ENCODE measurements at regions not wholly inside any gene's neighbourhood (a gene's known extent, or its start where the extent isn't known, plus 50 kb on each side); places are given as distances from the start of the nearest gene placed in this dataset.

DNA sequence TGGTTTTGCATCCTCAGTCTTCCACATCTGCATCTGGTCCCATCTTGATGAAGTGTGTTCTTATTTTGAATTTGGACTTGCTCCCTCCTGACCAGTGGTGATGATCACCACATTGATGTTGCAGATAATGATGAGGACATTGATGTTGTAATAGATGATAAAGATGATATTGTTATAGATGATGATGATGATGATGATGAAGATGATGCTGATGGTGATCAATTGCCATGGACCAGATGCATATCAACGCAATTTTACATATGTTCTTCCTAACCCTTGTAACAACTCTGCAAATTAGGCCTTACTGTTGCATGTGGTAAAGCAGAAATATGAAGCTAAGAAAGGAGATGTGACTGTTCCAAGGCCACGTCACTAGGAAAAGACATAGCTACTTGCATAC is 380.3 kb upstream of the TBX3 start:
- no peaks in the 10 kb centered on the region for H3K36me3 Mint-ChIP-seq (ENCODE audit: low read depth)
- DNase-seq (ENCODE audit: low spot score): no peak
- H3K4me1 Mint-ChIP-seq (ENCODE audit: low read depth): no peaks in the 10 kb centered on the region
- no peak overlapping the region for H3K27ac Mint-ChIP-seq
- no peaks in the 10 kb centered on the region for H3K9me3 Mint-ChIP-seq
- intact Hi-C loops (cut with micrococcal nuclease): no loop called here
- no peaks in the 10 kb centered on the region for H3K27me3 Mint-ChIP-seq (ENCODE audit: insufficient read depth)
- no peak overlapping the region for H3K4me3 Mint-ChIP-seq

DNA sequence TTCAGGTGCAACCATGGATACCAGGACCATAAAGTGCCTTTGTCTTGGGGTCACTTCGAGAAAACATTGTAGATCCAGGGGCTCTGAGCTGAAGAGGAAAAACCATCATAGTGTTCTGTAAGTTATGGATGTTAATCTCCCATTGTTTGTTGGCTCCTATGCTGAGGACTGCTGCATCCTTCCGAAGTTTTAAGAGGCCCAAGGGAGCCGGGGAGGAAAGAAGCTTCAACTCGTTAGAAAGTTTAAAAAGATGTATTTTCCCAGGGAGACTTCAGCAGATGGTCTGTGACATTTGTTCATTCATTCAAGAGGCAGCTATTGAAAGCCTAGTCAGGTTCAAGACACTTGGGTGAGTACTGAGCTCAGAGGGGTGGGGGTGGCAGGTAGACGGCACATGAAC is 378.8 kb upstream of the TBX3 start:
- Mint-ChIP-seq H3K36me3 (ENCODE audit: low read depth) (no peaks in the 10 kb centered on the region), H3K27me3 (ENCODE audit: insufficient read depth) (no peaks in the 10 kb centered on the region), H3K27ac (no peak overlapping the region), H3K4me3 (no peak overlapping the region), H3K4me1 (ENCODE audit: low read depth) (no peaks in the 10 kb centered on the region), H3K9me3 (no peaks in the 10 kb centered on the region)
- no peak for DNase-seq (ENCODE audit: low spot score)
- intact Hi-C loops (cut with micrococcal nuclease): no loop called here

DNA sequence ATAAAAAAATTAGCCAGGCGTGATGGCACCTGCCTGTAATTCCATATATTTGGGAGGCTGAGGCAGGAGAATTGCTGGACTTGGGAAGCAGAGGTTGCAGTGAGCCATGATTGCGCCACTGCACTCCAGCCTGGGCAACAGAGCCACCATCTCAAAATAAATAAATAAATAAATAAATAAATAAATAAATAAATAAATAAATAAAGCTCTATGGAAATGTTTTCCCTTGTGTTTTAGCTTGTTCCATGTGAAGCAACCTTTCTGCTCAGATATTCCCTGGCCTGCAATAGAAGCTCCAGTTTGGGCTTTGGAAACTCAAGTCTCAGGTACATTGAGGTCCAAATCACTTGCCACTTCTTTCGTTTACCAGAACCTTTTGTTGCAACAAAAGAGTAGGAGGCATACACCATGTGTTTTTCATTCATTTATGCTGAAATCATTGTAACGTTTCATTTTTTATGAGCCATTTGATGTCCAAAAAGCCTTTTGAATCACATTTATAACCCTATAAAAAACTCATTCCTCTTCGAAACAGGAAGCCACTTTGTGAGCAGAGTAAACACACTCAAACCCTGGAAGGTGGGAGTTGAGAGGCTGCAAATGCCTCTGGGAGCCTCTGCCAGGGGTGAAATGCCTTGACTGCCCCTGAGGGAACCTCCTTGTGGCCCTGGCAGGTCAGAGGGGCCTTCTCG is 376.6 kb upstream of the TBX3 start:
- Mint-ChIP-seq H3K4me1 (ENCODE audit: low read depth) (no peaks in the 10 kb centered on the region), H3K27me3 (ENCODE audit: insufficient read depth) (no peaks in the 10 kb centered on the region), H3K4me3 (no peak overlapping the region), H3K27ac (no peak overlapping the region), H3K36me3 (ENCODE audit: low read depth) (no peaks in the 10 kb centered on the region), H3K9me3 (no peaks in the 10 kb centered on the region)
- DNase-seq (ENCODE audit: low spot score): no peak
- intact Hi-C loops (cut with micrococcal nuclease): no loop called here

DNA sequence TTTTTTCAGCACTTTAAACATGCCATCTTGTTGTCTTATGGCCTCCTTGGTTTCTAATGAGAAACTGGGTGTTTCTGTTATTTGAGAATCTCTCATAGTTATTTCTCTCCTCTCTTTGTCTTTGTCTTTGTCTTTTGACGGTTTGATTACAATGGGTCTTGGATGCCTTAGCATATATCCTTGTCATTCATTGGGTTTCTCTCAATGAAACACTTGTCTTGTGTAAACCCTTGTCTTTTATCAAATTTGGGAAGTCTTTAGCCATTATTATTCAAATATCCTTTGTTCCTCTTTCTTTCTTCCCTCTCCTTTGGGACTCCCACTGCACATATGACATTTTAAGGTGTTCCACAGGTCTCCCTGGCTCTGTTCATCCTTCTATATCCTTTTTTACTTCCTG is 373.5 kb upstream of the TBX3 start:
- no peaks in the 10 kb centered on the region for H3K27me3 Mint-ChIP-seq (ENCODE audit: insufficient read depth)
- intact Hi-C loops (cut with micrococcal nuclease): no loop called here

DNA sequence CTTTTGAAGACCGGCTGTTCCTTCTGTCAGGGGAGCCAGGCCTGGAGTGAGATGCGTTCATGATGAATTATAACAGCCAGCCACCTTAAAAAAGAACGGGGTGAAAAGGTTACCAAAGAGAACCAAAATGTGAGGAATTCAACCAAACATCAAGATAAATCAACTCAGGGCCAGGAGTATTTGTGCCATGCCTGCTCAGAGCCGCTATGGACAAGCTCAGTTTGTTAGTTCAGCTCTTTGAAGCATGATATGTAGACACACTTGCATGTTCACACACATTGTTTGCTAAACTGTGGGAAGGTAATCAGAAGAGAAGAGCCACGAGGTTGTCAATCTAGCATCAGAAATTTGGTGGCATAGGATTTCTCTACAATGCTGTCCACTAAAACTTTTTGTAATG is 367.4 kb upstream of the TBX3 start:
- Mint-ChIP-seq H3K4me1 (ENCODE audit: low read depth) (no peaks in the 10 kb centered on the region), H3K27me3 (ENCODE audit: insufficient read depth) (no peaks in the 10 kb centered on the region), H3K9me3 (no peaks in the 10 kb centered on the region), H3K36me3 (ENCODE audit: low read depth) (no peaks in the 10 kb centered on the region), H3K27ac (no peak overlapping the region), H3K4me3 (no peak overlapping the region)
- intact Hi-C loops (cut with micrococcal nuclease): no loop called here
- no peak for DNase-seq (ENCODE audit: low spot score)

More for the DNA sequence above, 373.5 kb upstream of the TBX3 start:
- DNase-seq (ENCODE audit: low spot score): no peak
- H3K4me3 Mint-ChIP-seq: no peak overlapping the region
- H3K27ac Mint-ChIP-seq: no peak overlapping the region
- H3K9me3 Mint-ChIP-seq: no peaks in the 10 kb centered on the region
- no peaks in the 10 kb centered on the region for H3K4me1 Mint-ChIP-seq (ENCODE audit: low read depth)
- H3K36me3 Mint-ChIP-seq (ENCODE audit: low read depth): no peaks in the 10 kb centered on the region

DNA sequence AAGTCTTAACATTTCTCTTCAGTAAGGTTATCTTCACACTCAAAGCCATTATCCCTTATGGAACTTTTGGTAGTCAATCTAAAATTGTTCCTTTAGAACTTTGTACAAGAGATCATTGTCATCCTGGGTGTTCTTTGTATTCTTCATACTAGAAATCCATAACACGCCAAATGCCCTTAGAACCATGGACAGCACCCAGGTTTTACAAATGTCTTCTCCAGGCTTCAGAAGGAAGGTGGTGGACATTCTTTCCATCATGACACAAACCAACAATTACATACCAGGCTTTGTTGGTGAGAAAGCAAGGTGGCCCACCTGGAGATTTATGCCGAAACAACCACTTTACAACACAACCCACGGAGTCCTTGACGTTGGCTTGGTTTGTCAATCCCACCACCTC is 365.6 kb upstream of the TBX3 start:
- intact Hi-C loops (cut with micrococcal nuclease): no loop called here
- no peaks in the 10 kb centered on the region for H3K36me3 Mint-ChIP-seq (ENCODE audit: low read depth)
- no peak overlapping the region for H3K4me3 Mint-ChIP-seq
- DNase-seq (ENCODE audit: low spot score): no peak
- H3K4me1 Mint-ChIP-seq (ENCODE audit: low read depth): no peaks in the 10 kb centered on the region
- H3K27ac Mint-ChIP-seq: no peak overlapping the region
- H3K27me3 Mint-ChIP-seq (ENCODE audit: insufficient read depth): no peaks in the 10 kb centered on the region
- no peaks in the 10 kb centered on the region for H3K9me3 Mint-ChIP-seq

DNA sequence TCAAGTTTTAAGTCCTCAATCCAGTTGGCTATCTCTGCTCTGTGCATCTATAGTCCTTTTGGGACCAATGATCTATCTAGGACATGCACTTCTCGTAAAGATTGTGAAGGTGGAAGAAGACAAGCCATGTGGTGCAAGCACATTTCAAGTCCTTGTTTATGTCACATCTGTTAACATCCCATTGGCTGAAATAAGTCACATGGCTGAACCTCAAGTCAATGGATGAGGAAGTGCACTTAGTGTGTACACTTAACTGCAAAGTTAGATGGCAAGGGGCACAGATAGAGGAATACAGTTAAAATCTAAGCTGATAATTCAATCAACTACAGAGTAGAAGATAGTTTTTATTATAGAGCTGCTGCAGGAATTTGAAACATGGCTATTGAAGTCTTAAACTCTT is 362.8 kb upstream of the TBX3 start:
- H3K9me3 Mint-ChIP-seq: peaks cover 5% of the 10 kb centered on the region
- no peak for DNase-seq (ENCODE audit: low spot score)
- no peaks in the 10 kb centered on the region for H3K27me3 Mint-ChIP-seq (ENCODE audit: insufficient read depth)
- H3K36me3 Mint-ChIP-seq (ENCODE audit: low read depth): no peaks in the 10 kb centered on the region
- no peak overlapping the region for H3K27ac Mint-ChIP-seq
- H3K4me3 Mint-ChIP-seq: no peak overlapping the region
- H3K4me1 Mint-ChIP-seq (ENCODE audit: low read depth): no peaks in the 10 kb centered on the region
- intact Hi-C loops (cut with micrococcal nuclease): no loop called here

DNA sequence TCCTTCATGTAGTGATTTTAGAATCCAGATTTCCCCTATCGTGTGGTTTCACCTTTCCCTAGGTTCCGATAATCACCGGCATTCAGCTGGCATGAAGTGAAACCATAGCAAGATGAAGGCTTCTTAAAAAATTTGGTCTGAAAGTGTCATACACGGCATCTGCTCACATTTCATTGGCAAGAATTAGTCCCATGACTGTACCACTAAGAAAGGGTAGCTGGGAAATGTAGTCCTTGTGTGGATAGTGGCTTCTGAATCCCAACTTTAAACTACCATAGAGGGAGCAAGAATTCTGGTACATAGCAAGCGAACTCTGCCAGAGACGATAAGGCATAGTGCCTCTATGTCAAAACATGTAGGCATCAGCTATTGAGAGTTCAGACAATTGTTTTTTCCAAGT is 360.1 kb upstream of the TBX3 start:
- intact Hi-C loops (cut with micrococcal nuclease): no loop called here
- Mint-ChIP-seq H3K27me3 (ENCODE audit: insufficient read depth) (no peaks in the 10 kb centered on the region), H3K36me3 (ENCODE audit: low read depth) (no peaks in the 10 kb centered on the region), H3K4me1 (ENCODE audit: low read depth) (no peaks in the 10 kb centered on the region), H3K27ac (no peak overlapping the region), H3K4me3 (no peak overlapping the region), H3K9me3 (peaks cover 5% of the 10 kb centered on the region)
- no peak for DNase-seq (ENCODE audit: low spot score)

DNA sequence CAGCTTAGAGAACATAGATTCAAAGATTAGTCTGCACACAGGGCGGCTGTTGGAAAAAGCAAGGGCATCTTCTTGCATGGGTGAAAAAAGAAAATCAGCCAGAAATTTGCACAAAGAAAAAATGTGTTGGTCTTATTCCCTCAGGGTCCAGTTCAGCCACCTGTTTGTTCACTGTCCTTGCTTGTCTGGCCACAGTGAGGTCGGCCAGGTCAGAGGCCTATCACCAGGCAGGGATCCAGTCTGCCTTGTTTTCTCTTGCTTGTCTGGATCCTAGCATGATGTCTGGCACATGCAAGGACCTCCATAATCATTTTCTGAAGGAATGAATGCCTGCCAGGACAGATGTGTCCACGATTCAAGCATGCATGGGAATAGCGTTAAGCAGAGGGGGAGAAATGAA is 359.1 kb upstream of the TBX3 start:
- H3K4me3 Mint-ChIP-seq: no peak overlapping the region
- H3K36me3 Mint-ChIP-seq (ENCODE audit: low read depth): no peaks in the 10 kb centered on the region
- no peaks in the 10 kb centered on the region for H3K4me1 Mint-ChIP-seq (ENCODE audit: low read depth)
- H3K27me3 Mint-ChIP-seq (ENCODE audit: insufficient read depth): no peaks in the 10 kb centered on the region
- intact Hi-C loops (cut with micrococcal nuclease): no loop called here
- DNase-seq (ENCODE audit: low spot score): no peak
- peaks cover 5% of the 10 kb centered on the region for H3K9me3 Mint-ChIP-seq
- no peak overlapping the region for H3K27ac Mint-ChIP-seq

DNA sequence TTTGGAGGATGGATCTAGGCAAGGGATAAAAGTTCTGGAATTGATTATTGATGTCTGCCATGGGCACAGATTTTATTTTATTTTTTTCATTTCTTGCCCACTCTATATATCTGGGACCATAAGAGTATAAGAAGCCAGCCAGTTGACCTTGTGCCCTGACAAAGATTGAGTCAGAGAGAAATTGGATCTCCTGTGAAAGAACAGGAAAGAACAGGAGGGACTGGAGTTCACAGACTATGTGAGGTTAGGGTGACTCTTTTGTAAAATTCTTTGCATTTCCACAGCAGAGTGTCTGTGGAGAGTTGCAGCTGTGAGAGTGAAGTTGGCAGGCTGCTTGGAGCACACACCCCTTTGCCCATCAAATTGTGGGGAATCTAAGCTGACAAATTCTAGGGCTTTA is 358.4 kb upstream of the TBX3 start:
- intact Hi-C loops (cut with micrococcal nuclease): no loop called here
- H3K27me3 Mint-ChIP-seq (ENCODE audit: insufficient read depth): no peaks in the 10 kb centered on the region
- H3K27ac Mint-ChIP-seq: no peak overlapping the region
- no peak for DNase-seq (ENCODE audit: low spot score)
- no peaks in the 10 kb centered on the region for H3K36me3 Mint-ChIP-seq (ENCODE audit: low read depth)
- H3K4me3 Mint-ChIP-seq: no peak overlapping the region
- peaks cover 5% of the 10 kb centered on the region for H3K9me3 Mint-ChIP-seq
- no peaks in the 10 kb centered on the region for H3K4me1 Mint-ChIP-seq (ENCODE audit: low read depth)

DNA sequence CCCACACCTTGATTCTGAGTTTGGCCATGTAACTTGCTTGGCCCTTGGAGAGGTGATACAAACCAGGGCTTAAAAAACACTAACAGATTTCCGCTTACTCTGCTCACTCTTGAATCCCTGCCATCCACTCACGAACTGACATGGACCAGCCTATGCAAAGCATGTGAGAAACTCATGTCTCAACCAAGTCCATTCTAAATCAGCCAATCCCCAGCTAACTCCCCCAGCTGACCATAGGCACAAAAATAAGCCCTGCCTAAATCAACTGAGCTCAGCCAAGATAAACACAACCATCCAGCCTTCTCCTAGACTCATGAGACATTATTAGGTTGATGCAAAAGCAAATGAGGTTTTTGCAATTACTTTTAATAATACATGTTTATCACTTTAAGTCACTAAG is 353.9 kb upstream of the TBX3 start:
- no peaks in the 10 kb centered on the region for H3K27me3 Mint-ChIP-seq (ENCODE audit: insufficient read depth)
- H3K9me3 Mint-ChIP-seq: peaks cover 5% of the 10 kb centered on the region
- no peak overlapping the region for H3K4me3 Mint-ChIP-seq
- no peak for DNase-seq (ENCODE audit: low spot score)
- no peaks in the 10 kb centered on the region for H3K36me3 Mint-ChIP-seq (ENCODE audit: low read depth)
- no peak overlapping the region for H3K27ac Mint-ChIP-seq
- intact Hi-C loops (cut with micrococcal nuclease): no loop called here
- no peaks in the 10 kb centered on the region for H3K4me1 Mint-ChIP-seq (ENCODE audit: low read depth)

DNA sequence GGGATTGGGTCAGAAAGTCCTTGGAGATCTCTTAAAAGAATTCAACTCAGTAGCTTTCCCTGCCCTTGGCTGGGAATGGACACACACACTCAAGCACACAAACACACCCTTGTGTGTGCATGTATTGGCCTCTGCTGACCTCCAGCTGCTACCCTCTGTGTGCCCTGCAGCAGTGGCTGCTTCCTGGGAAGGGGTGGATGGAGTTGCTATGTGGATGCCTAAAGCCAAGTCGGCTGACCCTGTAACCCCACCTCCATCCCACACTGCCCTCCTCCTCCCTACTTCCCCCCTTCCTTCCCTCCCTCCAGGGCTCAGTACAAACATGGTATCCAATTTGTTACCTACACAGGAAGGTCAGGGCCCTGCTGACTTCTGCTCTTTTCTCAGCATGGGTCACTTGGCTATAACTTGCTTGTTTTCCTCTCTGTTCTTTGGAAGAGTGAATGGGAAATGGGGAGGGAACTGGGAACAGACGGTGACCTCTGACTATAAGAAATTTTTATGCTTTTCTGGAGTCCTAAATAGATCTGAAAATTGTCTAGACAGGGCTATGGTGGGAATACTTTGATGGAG is 351.6 kb upstream of the TBX3 start:
- H3K4me1 Mint-ChIP-seq (ENCODE audit: low read depth): no peaks in the 10 kb centered on the region
- intact Hi-C loops (cut with micrococcal nuclease): no loop called here

DNA sequence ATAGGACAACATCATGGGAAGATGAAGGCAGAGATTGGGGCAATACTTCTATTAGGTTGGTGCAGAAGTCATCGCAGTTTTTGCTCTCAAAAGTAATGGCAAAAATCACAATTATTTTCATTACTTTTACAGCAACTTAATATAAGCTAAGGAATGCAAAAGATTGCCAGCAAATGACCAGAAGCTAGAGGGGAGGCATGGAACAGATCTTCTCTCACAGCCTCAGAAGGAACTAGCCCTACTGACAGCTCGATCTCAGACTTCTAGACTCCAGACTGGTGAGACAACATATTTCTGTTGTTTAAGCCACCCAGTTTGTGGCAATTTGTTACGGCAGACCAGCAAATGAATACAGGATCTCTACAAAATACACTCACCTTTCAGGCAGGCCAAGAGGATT is 348.5 kb upstream of the TBX3 start:
- no peak for DNase-seq (ENCODE audit: low spot score)
- Mint-ChIP-seq H3K27ac (no peak overlapping the region), H3K4me3 (no peak overlapping the region), H3K27me3 (ENCODE audit: insufficient read depth) (no peaks in the 10 kb centered on the region), H3K36me3 (ENCODE audit: low read depth) (no peaks in the 10 kb centered on the region), H3K9me3 (no peaks in the 10 kb centered on the region), H3K4me1 (ENCODE audit: low read depth) (no peaks in the 10 kb centered on the region)
- intact Hi-C loops (cut with micrococcal nuclease): no loop called here

More for the DNA sequence above, 351.6 kb upstream of the TBX3 start:
- Mint-ChIP-seq H3K36me3 (ENCODE audit: low read depth) (no peaks in the 10 kb centered on the region), H3K9me3 (no peaks in the 10 kb centered on the region), H3K4me3 (no peak overlapping the region), H3K27me3 (ENCODE audit: insufficient read depth) (no peaks in the 10 kb centered on the region), H3K27ac (no peak overlapping the region)
- no peak for DNase-seq (ENCODE audit: low spot score)

DNA sequence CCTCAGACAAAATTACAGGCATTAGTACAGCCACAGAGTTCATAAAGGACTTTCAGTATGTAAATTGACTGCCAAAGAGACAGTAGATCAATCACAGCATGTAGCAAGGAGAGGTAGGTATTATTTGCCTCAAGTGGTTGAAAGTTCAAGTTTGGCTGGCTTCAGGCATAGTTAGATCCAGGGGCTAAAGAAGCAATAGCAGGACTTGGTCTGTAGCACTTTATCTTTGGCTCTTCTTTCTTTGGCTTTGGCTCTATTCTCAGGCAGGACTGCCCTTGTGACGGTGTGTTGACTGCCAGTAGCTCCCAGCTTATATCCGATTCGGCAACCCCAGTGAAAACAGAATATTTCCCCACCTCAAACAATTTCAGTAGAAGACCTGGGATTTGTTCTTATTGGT is 346.0 kb upstream of the TBX3 start:
- Mint-ChIP-seq H3K9me3 (peaks cover 3% of the 10 kb centered on the region), H3K4me1 (ENCODE audit: low read depth) (no peaks in the 10 kb centered on the region), H3K27ac (no peak overlapping the region), H3K27me3 (ENCODE audit: insufficient read depth) (no peaks in the 10 kb centered on the region), H3K36me3 (ENCODE audit: low read depth) (no peaks in the 10 kb centered on the region), H3K4me3 (no peak overlapping the region)
- intact Hi-C loops (cut with micrococcal nuclease): no loop called here
- no peak for DNase-seq (ENCODE audit: low spot score)
